GM21528 (cell line): ENCODE measurements at regions not wholly inside any gene's neighbourhood (a gene's known extent, or its start where the extent isn't known, plus 50 kb on each side); places are given as distances from the start of the nearest gene placed in this dataset.

Experiments
- ATAC-seq: cut with Tn5 transposase; IDR thresholded peaks from one replicate; pipeline ENCODE4 v1.9.1; 2021; ENCODE audit warnings: mild to moderate bottlenecking, moderate library complexity; ENCODE audit not compliant: unreplicated experiment, low FRiP score

GRCh38 chr6:132972254-132972653 is 157.9 kb downstream of the RPS12 start:
- no peak for ATAC-seq

- ATAC-seq = no peak
Observed at GRCh38 chr6:132972971-132973370, 158.6 kb downstream of the RPS12 start.

- ATAC-seq = no peak
Observed at GRCh38 chr6:132973514-132973993, 159.2 kb downstream of the RPS12 start.

- no peak for ATAC-seq
Observed at GRCh38 chr6:132974122-132974521, 159.8 kb downstream of the RPS12 start.

GRCh38 chr6:132977413-132977812 is 163.0 kb downstream of the RPS12 start:
- ATAC-seq = no peak

- no peak for ATAC-seq
Observed at GRCh38 chr6:132978685-132979084, 164.3 kb downstream of the RPS12 start.

GRCh38 chr6:132993738-132994137 is 179.4 kb downstream of the RPS12 start:
- ATAC-seq = no peak

GRCh38 chr6:132995009-132995408 is 180.6 kb downstream of the RPS12 start:
- ATAC-seq = no peak

GRCh38 chr6:132995432-132995831 is 181.1 kb downstream of the RPS12 start:
- ATAC-seq = no peak

- ATAC-seq = no peak
Observed at GRCh38 chr6:132998418-132998817, 184.0 kb downstream of the RPS12 start.

GRCh38 chr6:133001040-133001565 is 186.7 kb downstream of the RPS12 start:
- ATAC-seq = no peak

- no peak for ATAC-seq
Observed at GRCh38 chr6:133004304-133004884, 190.0 kb downstream of the RPS12 start.

- no peak for ATAC-seq
Observed at GRCh38 chr6:133012774-133013173, 198.4 kb downstream of the RPS12 start.

GRCh38 chr6:133016631-133017030 is 202.3 kb downstream of the RPS12 start:
- ATAC-seq = no peak

- ATAC-seq = no peak
Observed at GRCh38 chr6:133017581-133017980, 203.2 kb downstream of the RPS12 start.

- no peak for ATAC-seq
Observed at GRCh38 chr6:133026705-133027104, 212.3 kb downstream of the RPS12 start.

- no peak for ATAC-seq
Observed at GRCh38 chr6:133033263-133033662, 207.9 kb upstream of the EYA4 start.

- ATAC-seq = no peak
Observed at GRCh38 chr6:133034509-133035206, 206.5 kb upstream of the EYA4 start.

GRCh38 chr6:133040094-133040802 is 200.9 kb upstream of the EYA4 start:
- ATAC-seq = no peak

GRCh38 chr6:133040803-133041419 is 200.2 kb upstream of the EYA4 start:
- ATAC-seq = no peak

- no peak for ATAC-seq
Observed at GRCh38 chr6:133042550-133043120, 198.5 kb upstream of the EYA4 start.
